ENCODE measurements at regions not wholly inside any gene's neighbourhood (a gene's known extent, or its start where the extent isn't known, plus 50 kb on each side); places are given as distances from the start of the nearest gene placed in this dataset.
"Not testable (repeated sequence)": the region's sequence is repeated elsewhere in the genome, so short reads cannot be mapped to it uniquely, and the experiment has no call there.

GRCh38 chr2:89938756-89939155, 1247.3 kb downstream of the RPIA start:
- FAIRE-seq = peak; percentile 75
- not testable (repeated sequence) for DNase-seq (ENCODE audit: extremely low spot score, insufficient read length, low read depth)

- DNase-seq (ENCODE audit: extremely low spot score, insufficient read length, low read depth); FAIRE-seq: not testable (repeated sequence)
Measured at GRCh38 chr2:89944267-89944666, 1252.8 kb downstream of the RPIA start.

- not testable (repeated sequence) for FAIRE-seq; DNase-seq (ENCODE audit: extremely low spot score, insufficient read length, low read depth)
Measured at GRCh38 chr2:89945004-89945616, 1253.6 kb downstream of the RPIA start.

- not testable (repeated sequence) for FAIRE-seq; DNase-seq (ENCODE audit: extremely low spot score, insufficient read length, low read depth)
Measured at GRCh38 chr2:89947208-89947815, 1255.8 kb downstream of the RPIA start.

GRCh38 chr2:89948102-89948501, 1256.6 kb downstream of the RPIA start:
- not testable (repeated sequence) for FAIRE-seq; DNase-seq (ENCODE audit: extremely low spot score, insufficient read length, low read depth)

GRCh38 chr2:89950807-89951206, 1259.3 kb downstream of the RPIA start:
- DNase-seq (ENCODE audit: extremely low spot score, insufficient read length, low read depth); FAIRE-seq: not testable (repeated sequence)

- FAIRE-seq; DNase-seq (ENCODE audit: extremely low spot score, insufficient read length, low read depth): not testable (repeated sequence)
Measured at GRCh38 chr2:89957236-89957635, 1265.8 kb downstream of the RPIA start.

- DNase-seq (ENCODE audit: extremely low spot score, insufficient read length, low read depth); FAIRE-seq: not testable (repeated sequence)
Measured at GRCh38 chr2:89959729-89960378, 1268.4 kb downstream of the RPIA start.

GRCh38 chr2:89960570-89960969, 1269.1 kb downstream of the RPIA start:
- not testable (repeated sequence) for DNase-seq (ENCODE audit: extremely low spot score, insufficient read length, low read depth); FAIRE-seq

- FAIRE-seq; DNase-seq (ENCODE audit: extremely low spot score, insufficient read length, low read depth): not testable (repeated sequence)
Measured at GRCh38 chr2:89968567-89968966, 1277.1 kb downstream of the RPIA start.

- FAIRE-seq; DNase-seq (ENCODE audit: extremely low spot score, insufficient read length, low read depth): not testable (repeated sequence)
Measured at GRCh38 chr2:89969190-89969589, 1277.7 kb downstream of the RPIA start.

GRCh38 chr2:89973849-89974248, 1282.4 kb downstream of the RPIA start:
- not testable (repeated sequence) for FAIRE-seq; DNase-seq (ENCODE audit: extremely low spot score, insufficient read length, low read depth)

- not testable (repeated sequence) for DNase-seq (ENCODE audit: extremely low spot score, insufficient read length, low read depth); FAIRE-seq
Measured at GRCh38 chr2:89979826-89980537, 1288.5 kb downstream of the RPIA start.

GRCh38 chr2:89982246-89982645, 1290.8 kb downstream of the RPIA start:
- DNase-seq (ENCODE audit: extremely low spot score, insufficient read length, low read depth); FAIRE-seq: not testable (repeated sequence)

- not testable (repeated sequence) for FAIRE-seq; DNase-seq (ENCODE audit: extremely low spot score, insufficient read length, low read depth)
Measured at GRCh38 chr2:89985650-89986049, 1294.2 kb downstream of the RPIA start.

GRCh38 chr2:89986532-89986931, 1295.1 kb downstream of the RPIA start:
- FAIRE-seq; DNase-seq (ENCODE audit: extremely low spot score, insufficient read length, low read depth): not testable (repeated sequence)

GRCh38 chr2:89996779-89997178, 1305.3 kb downstream of the RPIA start:
- DNase-seq (ENCODE audit: extremely low spot score, insufficient read length, low read depth); FAIRE-seq: not testable (repeated sequence)

GRCh38 chr2:90004553-90004952, 1313.1 kb downstream of the RPIA start:
- not testable (repeated sequence) for DNase-seq (ENCODE audit: extremely low spot score, insufficient read length, low read depth); FAIRE-seq

- not testable (repeated sequence) for DNase-seq (ENCODE audit: extremely low spot score, insufficient read length, low read depth); FAIRE-seq
Measured at GRCh38 chr2:90010442-90011100, 1319.1 kb downstream of the RPIA start.

- FAIRE-seq; DNase-seq (ENCODE audit: extremely low spot score, insufficient read length, low read depth): not testable (repeated sequence)
Measured at GRCh38 chr2:90011101-90011443, 1319.6 kb downstream of the RPIA start.

Measured in GM18507 (cell line).